ENCODE measurements at regions not wholly inside any gene's neighbourhood (a gene's known extent, or its start where the extent isn't known, plus 50 kb on each side); places are given as distances from the start of the nearest gene placed in this dataset.
"Not testable (repeated sequence)": the region's sequence is repeated elsewhere in the genome, so short reads cannot be mapped to it uniquely, and the experiment has no call there.

DNA sequence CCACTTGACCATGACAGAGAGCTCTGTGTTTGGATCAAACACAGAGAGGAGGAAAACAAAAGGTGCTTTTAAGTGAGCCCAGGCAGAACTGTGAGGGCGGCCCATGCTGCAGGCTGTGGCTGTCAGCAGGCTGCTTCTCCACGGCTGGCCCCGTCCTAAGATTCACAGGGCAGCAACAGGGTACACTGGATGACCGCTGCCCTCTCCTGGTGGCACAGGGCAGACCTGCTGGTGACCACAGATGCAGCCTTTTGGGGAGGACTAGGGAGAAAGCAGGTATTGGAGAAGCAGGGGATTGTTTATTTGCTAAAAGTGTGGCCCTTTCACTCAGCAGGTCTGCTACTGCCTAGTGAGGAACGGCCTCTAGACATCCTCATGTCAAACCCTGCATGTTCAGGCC, 183.7 kb downstream of the ADRA2C start:
- in situ Hi-C loops (cut with HindIII; ENCODE audit: low sequenced_read_pairs), result not testable (repeated sequence)

DNA sequence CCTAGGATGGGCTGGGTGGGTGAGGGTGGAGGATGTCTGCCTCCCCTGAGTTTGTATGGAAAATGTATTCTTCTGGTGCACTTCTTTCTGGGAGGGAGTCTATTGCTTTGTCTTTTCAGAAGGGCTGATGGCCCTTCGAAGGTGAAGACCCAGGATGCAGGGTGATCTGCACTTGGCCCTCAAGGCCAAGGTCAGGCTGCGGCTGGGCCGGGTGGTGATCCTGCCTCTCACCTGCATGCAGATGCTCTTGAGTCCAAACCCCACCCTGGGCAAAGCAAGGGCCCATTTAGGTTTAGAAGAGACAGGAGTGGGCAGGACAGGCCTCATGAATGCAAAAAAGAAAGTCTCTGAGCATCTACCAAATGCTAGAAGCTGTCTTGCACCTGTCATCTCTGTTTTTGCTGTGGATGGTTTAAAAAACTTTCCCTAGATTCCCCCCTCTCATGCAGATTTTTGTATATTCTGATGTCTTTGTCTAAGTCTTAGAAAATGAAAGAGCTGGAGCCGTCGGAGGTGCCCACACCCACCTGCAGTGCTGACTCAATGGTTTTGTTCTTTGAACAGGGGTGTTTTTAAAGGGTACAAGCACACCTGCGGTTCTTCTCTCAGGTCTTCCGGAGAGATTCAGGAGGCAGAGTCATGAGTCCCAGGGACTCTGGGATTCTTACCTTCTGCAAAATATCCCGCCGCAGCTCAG, 186.4 kb downstream of the ADRA2C start:
- in situ Hi-C loops (cut with HindIII; ENCODE audit: low sequenced_read_pairs), result not testable (repeated sequence)

GRCh38 chr4:3953140-3953489, 186.9 kb downstream of the ADRA2C start:
- in situ Hi-C loops (cut with HindIII; ENCODE audit: low sequenced_read_pairs), result not testable (repeated sequence)

- in situ Hi-C loops (cut with HindIII; ENCODE audit: low sequenced_read_pairs), result not testable (repeated sequence)
Observed at GRCh38 chr4:3954540-3955320, 188.5 kb downstream of the ADRA2C start.

DNA sequence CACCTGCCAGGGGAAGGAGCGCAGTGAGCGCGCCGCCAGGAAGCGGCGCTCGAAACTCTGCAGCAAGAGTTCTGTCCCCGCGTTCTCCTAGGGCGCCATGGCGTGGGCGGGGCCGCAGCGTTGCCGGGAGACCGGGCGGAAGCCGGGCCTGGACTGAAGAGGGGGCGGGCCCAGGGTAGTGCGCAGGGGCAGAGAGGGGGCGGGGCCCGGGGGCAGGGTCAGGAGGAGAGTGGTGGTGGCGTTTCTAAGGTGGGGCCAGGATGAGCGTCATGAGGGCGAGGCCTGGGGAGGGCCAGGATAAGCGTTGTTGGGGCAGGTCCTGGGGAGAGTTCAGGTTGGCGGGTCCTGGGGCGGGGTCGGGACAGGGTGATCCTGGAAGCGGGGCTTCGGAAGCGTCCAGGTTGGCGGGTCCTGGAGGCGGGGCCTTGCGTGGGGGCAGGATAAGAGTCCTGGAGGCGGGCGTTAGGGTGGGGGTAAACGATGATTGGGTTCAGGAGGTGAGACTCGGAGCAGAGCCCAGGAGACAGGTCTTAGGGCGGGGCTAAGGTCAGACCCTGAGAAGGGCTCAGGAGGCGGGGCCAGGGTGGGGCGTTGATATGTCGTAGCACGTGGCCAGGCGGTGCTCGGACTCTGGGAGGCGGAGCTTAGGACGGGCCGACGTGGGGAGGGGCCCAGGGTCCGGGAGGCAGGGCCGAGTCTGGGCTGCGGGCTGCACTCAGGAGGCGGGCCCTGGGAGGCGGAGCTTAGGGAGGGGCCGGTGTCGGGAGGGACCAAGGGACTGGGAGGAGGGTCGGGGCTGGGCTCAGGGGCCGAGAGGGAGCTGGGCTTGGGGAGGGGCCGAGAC, 189.4 kb downstream of the ADRA2C start:
- in situ Hi-C loops (cut with HindIII; ENCODE audit: low sequenced_read_pairs), result not testable (repeated sequence)

GRCh38 chr4:3956165-3956867, 190.1 kb downstream of the ADRA2C start:
- in situ Hi-C loops (cut with HindIII; ENCODE audit: low sequenced_read_pairs), result not testable (repeated sequence)

GRCh38 chr4:3961091-3961672, 195.0 kb downstream of the ADRA2C start:
- in situ Hi-C loops (cut with HindIII; ENCODE audit: low sequenced_read_pairs), result not testable (repeated sequence)

- in situ Hi-C loops (cut with HindIII; ENCODE audit: low sequenced_read_pairs), result not testable (repeated sequence)
Observed at GRCh38 chr4:3964572-3965278, 198.5 kb downstream of the ADRA2C start.

DNA sequence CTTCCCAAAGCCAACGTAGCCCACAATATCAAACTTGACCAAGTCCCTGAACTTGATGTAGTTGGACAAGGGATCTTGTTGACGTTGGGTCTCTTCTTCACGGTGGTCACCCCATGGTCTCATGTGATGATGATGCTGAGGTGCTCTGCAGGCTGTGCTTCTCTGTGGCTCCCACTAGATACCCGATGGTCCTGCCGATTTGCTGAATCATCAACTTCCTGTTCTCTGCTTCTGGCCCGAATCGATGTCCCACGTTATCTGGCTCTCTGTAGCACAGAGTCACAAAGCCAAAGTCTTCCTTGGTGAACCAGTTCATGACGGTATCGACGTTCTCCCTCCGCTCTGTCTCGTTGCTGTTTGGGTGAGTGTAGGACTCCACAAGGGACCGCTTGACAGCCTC, 201.0 kb downstream of the ADRA2C start:
- in situ Hi-C loops (cut with HindIII; ENCODE audit: low sequenced_read_pairs), result not testable (repeated sequence)

DNA sequence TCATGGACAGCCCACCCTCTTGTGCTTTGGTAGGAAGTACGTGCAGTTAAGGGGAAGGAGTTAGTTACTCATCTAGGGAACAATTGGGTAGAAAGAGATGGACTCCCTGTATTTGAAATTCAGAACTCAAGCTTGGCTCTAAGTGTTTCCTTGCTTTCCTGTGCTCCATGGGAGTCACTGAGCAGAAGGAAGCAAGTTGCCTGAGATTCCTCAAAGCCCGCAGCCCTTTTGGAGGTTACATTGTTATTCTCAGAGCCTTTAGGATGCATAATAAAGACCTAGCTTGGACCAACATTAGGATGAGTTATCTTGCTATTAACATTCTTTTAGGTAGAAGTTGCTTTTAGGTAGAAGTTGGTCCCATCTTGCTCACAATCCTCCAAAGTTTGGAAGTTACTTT, 206.4 kb downstream of the ADRA2C start:
- in situ Hi-C loops (cut with HindIII; ENCODE audit: low sequenced_read_pairs), result not testable (repeated sequence)

GRCh38 chr4:3973581-3974200, 207.5 kb downstream of the ADRA2C start:
- in situ Hi-C loops (cut with HindIII; ENCODE audit: low sequenced_read_pairs), result not testable (repeated sequence)

- in situ Hi-C loops (cut with HindIII; ENCODE audit: low sequenced_read_pairs), result not testable (repeated sequence)
Observed at GRCh38 chr4:3983518-3984125, 217.4 kb downstream of the ADRA2C start.

DNA sequence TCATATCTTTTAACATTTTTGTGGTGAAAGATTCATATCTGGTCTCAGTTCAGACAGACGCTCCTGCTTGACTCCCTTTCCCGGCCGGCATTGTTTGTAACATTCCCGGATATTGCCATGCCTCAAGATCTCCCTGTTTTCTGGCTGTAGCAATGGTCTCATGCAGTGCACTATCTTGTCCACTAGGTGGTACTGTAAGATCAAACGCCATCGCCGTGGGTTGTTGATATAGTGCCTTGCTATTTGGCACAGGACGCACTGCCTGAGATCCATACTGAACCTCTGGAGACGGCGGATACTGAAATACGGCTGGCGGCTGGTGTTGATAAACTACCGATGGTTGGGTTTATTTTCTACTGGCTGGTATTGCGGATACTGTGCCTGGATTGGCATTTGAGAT, 218.6 kb downstream of the ADRA2C start:
- in situ Hi-C loops (cut with HindIII; ENCODE audit: low sequenced_read_pairs), result not testable (repeated sequence)

DNA sequence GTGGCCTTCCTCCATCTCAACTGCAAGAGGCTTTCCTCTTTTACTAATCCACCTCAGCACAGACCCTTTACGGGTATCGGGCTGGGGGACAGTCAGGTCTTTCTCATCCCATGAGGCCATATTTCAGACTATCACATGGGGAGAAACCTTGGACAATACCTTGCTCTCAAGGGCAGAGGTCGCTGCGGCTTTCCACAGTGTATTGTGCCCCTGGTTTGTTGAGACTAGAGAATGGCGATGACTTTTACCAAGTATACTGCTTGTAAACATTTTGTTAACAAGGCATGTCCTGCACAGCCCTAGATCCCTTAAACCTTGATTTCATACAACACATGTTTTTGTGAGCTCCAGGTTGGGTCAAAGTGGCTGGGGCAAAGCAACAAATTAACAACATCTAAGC, 220.2 kb downstream of the ADRA2C start:
- in situ Hi-C loops (cut with HindIII; ENCODE audit: low sequenced_read_pairs), result not testable (repeated sequence)

DNA sequence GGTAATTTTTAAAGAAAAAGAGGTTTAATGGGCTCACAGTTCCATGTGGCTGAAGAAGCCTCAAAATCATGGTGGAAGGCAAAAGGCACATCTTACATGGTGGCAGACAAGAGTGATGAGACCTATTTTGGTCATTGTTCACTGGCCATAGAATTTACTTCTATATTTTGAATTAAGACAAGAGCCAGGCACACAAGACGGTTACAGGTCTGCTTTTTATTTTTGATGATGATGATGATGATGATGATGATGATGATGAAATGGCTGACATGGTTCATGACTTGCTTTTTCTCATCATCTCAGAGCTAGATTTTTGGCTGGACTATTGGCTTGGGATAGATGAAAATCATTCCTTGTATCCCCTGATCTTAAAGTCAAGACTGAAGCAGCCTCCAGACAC, 229.3 kb downstream of the OTOP1 start:
- in situ Hi-C loops (cut with HindIII; ENCODE audit: low sequenced_read_pairs), result not testable (repeated sequence)

DNA sequence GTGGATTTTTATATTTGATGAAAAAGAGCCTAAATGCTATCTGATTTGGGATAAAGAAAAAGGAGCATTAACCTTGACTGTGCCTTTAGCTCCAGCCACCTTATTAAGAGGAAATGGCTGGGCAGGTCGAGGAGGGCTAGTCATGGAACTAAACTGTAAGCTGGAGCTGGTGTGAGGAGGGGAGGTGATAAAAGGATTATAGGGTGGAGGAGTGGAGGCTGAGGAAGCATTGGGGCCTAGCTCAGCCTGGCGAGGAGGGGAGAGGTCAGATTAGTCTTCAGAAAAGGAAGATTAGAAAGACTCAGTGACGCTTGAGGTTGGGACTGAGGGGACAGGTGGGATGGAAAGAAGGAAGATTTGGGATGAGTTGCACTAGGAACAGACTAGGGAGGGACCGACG, 222.7 kb downstream of the OTOP1 start:
- in situ Hi-C loops (cut with HindIII; ENCODE audit: low sequenced_read_pairs), result not testable (repeated sequence)

- in situ Hi-C loops (cut with HindIII; ENCODE audit: low sequenced_read_pairs), result not testable (repeated sequence)
Observed at GRCh38 chr4:4004702-4005101, 222.0 kb downstream of the OTOP1 start.

DNA sequence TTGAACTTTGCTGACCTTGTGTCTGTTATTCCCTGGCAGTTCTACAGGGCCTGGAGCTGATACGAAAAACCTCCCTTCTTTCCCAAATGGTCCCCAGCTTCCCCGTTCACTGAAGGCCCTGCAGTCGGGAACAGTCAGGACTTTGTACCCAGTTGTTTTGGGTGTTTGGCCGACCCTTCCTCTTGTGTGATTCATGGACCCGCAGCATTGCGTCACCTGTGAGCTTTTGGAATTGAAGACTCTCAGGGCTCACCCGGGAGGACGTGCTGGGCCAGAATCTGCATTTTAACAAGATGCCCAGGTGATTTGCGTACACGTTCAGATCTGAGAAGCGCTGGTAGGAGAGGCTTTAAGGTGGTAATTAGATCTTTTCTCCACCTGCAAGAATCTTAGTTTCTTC, 220.4 kb downstream of the OTOP1 start:
- in situ Hi-C loops (cut with HindIII; ENCODE audit: low sequenced_read_pairs), result not testable (repeated sequence)

DNA sequence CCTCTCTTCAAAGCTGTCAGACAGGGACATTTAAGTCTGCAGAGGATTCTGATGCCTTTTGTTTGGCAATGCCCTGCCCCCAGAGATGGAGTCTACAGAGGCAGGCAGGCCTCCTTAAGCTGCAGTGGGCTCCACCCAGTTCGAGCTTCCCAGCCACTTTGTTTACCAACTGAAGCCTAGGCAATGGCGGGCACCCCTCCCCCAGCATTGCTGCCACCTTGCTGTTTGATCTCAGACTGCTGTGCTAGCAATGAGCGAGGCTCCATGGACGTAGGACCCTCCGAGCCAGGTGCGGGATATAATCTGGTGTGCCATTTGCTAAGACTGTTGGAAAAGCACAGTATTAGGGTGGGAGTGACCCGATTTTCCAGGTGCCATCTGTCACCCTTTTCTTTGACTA, 207.7 kb downstream of the OTOP1 start:
- in situ Hi-C loops (cut with HindIII; ENCODE audit: low sequenced_read_pairs), result not testable (repeated sequence)

Measured in endothelial cell of hepatic sinusoid (primary cell).